ENCODE measurements at regions not wholly inside any gene's neighbourhood (a gene's known extent, or its start where the extent isn't known, plus 50 kb on each side); places are given as distances from the start of the nearest gene placed in this dataset.

DNA sequence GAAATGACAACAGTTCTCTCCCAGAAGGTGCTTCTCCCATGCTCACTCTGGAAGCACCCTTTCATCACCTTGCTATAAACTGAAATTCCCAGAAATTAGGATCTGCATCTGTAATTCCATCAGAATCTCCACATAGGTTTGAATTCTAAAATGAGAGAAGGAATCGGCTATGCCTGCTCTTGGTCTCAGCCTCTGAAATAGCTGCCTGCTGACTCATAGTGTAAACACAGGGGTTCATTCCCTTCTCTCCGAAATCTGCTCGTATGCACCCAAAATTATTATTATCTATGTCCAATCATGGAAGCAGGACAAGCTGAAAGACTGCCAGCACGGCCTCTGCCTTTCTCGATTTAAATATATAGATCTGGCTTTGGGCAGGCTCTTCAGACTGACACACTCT is 74.6 kb upstream of the TAB2 start:
- no peak for TF ChIP-seq EZH2 (IDR thresholded peaks at IDR 0.05; ENCODE audit: borderline replicate concordance, low read depth, low read length, poor library complexity, severe bottlenecking)
- no peak for TF ChIP-seq CTCF (conservative IDR thresholded peaks at IDR 0.05; ENCODE audit: low read depth, low read length)
